Loucy (cell line): ENCODE measurements at regions not wholly inside any gene's neighbourhood (a gene's known extent, or its start where the extent isn't known, plus 50 kb on each side); places are given as distances from the start of the nearest gene placed in this dataset.

Experiments
- EZH2phosphoT487 ChIP-seq: fragments of 200-600 bp; IDR thresholded peaks from 2 replicates; pipeline ENCODE4 v1.6.1; 2018; ENCODE audit warnings: antibody characterized with exemption, mild to moderate bottlenecking, moderate library complexity, borderline replicate concordance
- TF ChIP-seq, protein P1 (sequence below): fragments of 200-600 bp; sonication (generic); conservative IDR thresholded peaks from 2 replicates; pipeline ENCODE4 v1.5.1; 2014; ENCODE audit warnings: mild to moderate bottlenecking, antibody characterized with exemption, low read length

DNA sequence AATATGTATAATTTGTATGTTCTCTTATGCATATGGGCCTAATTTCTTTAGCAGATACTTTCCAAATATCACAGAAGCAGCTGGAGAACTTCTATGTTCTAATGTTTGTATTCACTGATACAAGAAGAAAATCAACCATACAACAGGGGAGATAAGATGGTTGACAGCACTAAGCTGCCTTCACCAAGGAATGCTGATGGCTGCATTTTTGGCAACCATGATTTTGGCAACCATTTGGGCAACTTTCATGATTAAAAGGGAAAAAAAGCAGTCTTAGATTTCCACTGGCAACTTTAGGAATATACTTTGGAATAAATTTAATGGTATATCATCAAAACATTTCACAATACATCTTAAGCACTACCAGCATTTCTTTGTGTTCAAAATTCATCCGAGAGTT lies 740.3 kb upstream of the CDH6 start:
- TF ChIP-seq, protein P1, sequence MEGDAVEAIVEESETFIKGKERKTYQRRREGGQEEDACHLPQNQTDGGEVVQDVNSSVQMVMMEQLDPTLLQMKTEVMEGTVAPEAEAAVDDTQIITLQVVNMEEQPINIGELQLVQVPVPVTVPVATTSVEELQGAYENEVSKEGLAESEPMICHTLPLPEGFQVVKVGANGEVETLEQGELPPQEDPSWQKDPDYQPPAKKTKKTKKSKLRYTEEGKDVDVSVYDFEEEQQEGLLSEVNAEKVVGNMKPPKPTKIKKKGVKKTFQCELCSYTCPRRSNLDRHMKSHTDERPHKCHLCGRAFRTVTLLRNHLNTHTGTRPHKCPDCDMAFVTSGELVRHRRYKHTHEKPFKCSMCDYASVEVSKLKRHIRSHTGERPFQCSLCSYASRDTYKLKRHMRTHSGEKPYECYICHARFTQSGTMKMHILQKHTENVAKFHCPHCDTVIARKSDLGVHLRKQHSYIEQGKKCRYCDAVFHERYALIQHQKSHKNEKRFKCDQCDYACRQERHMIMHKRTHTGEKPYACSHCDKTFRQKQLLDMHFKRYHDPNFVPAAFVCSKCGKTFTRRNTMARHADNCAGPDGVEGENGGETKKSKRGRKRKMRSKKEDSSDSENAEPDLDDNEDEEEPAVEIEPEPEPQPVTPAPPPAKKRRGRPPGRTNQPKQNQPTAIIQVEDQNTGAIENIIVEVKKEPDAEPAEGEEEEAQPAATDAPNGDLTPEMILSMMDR = no peak
- TF ChIP-seq EZH2phosphoT487 = no peak
